SKM-1 treated with dmso at 0.1 percent for 144 hours (cell line): ENCODE measurements at regions not wholly inside any gene's neighbourhood (a gene's known extent, or its start where the extent isn't known, plus 50 kb on each side); places are given as distances from the start of the nearest gene placed in this dataset.

ENCODE experiments used
- DNase-seq: peaks from one replicate; lab custom pipeline; 2025; ENCODE audit not compliant: unreplicated experiment; lab: John Stamatoyannopoulos, UW

DNA sequence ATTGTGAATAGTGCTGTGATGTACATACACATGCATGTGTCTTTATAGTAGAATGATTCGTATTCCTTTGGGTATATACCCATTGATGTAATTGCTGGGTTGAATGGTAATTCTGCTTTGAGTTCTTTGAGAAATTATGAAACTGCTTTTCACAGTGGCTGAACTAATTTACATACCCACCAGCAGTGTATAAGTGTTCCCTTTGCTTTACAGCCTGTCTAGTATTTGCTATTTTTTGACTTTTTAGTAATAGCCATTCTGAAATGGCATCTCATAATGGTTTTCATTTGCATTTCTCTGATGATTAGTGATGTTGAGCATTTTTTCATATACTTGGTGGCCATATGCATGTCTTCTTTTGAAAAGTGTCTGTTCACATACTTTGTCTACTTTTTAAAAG, 54.5 kb upstream of the FAM78B start:
- no peak for DNase-seq

DNA sequence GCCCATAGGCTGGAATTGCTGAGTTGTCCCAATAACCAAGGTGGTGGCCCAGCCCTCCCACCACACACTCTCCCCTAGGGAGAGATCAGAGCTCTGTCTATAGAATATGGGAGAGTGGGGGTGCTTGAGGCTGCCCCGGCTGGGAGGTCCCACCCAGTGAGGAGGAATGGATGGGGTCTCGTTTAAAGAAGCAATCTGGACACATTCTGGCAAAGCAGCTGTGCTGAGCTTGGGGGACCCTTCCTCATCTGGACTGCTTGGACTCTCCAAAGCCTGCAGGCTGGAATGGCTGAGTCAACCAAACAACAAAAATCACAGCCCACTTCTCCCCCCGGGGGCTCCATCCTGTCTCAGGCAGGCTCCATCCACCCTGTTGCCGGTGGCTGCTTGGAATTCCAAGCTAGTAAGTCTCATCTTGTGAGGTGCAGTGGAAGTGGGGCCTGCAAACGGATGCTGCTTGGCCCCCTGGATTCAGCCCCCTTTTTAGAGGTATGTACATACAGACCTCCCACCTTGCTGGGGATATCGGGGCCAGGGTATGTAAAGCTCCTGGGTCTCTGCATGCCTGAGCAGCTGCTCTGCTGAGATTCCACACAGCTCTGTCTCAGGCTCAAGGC, 67.1 kb upstream of the FAM78B start:
- DNase-seq = no peak

DNA sequence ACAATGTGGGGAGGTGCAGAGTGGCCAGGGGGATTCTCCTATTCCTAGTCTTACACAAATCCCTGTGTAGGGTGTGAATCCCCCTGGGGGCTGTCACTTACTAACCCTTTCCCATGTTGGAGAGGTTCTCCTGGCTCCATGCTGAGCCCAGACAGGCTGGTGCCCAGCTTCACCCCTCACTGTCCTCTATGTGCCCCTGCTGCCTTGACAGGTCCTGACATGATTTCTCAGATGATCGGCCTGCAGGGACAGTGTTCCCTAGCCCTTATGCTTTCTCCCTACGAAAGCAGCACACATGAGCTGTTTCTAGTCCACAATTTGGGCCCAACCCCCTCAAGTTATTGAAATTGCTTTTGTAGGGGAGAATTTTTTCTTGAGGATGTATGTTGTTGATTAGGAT, 68.9 kb upstream of the FAM78B start:
- no peak for DNase-seq

DNA sequence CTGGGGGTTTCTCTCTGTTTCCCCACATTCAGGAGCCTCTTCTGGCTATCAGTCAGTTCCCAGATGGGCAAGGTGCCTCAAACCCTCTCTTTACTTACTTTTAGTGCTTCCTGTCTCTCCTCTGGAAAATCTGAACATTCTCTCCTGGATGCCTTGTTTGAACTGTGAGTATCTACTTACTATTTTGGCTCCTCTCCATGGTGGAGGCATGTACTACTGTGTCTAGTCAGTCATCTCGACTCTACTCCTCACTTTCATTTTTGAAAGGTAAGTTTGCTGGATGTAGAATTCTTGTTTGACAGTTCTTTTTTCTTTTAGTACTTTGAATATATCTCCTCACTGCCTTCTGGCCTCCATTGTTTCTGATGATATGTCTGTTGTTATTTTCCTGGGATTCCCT, 70.9 kb upstream of the FAM78B start:
- no peak for DNase-seq

DNA sequence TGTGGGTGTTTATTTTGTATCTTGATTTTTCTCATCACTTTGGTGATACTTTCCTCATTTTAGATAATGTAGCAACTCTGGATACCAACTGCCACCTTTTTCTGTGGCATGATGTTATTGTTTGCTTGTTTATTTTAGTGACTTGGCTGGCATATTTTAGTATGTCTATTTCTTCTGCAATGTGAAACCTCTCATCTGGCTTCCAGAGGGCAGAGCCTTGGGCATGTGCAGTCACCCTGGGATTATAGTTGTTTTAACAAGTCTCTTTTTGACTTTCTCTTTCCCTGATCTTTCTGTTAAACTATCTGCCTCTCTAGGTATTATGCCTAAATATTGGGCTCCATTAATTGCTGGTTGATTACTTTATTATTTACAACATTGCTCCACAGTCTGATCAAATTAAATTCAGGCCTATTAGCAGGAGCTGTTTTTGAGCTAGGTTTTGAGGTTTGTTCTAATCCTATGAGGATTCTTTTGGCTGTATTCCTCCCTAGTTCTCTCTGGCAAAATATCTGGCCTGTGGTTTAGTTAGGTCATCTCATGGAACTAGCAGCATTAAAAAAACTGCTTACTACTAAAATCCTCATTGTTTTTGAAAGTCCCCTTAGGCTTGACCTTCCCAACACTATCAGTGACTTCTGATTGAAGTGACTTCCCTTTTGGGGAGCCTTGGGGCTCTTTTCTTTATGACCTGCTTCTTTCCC, 86.4 kb upstream of the FAM78B start:
- DNase-seq = no peak

DNA sequence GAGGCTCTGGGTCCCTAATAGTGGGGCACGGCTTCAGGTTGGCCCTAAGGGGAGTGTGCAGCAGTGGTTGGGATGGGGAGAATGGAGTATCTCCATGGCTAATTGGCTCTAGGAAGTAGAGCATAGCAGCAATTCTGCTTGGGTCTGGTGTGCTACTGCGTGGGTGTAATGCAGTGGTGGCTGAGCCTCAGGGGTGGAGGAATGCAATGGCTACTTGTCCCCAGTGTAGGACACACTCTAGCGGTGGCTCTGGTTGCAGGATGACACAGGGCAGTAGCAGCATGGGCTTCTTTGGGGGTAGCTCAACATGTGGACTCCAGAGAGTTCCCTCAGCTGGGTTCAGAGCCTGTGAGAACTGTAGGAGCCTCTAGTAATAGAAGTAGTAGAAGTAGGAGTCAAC, 91.2 kb upstream of the FAM78B start:
- no peak for DNase-seq

DNA sequence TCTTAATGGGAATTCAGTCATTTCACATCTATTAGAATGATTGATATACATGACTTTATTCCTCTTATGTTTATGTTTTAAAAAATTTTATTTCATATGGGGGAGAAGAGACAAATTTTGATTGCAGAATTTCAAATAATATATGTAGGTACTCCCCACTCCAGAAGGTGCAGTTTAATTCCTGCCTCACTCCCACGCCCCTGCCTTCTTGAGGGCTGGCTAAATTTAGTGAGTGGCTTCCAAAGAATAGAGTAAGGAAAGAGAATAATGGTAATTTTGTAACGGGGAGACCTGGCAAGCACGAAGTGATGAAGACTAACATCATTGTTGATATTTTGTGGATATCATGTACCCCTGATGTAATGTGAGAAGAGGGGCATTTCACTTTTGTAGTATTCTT, 94.7 kb upstream of the FAM78B start:
- no peak for DNase-seq

DNA sequence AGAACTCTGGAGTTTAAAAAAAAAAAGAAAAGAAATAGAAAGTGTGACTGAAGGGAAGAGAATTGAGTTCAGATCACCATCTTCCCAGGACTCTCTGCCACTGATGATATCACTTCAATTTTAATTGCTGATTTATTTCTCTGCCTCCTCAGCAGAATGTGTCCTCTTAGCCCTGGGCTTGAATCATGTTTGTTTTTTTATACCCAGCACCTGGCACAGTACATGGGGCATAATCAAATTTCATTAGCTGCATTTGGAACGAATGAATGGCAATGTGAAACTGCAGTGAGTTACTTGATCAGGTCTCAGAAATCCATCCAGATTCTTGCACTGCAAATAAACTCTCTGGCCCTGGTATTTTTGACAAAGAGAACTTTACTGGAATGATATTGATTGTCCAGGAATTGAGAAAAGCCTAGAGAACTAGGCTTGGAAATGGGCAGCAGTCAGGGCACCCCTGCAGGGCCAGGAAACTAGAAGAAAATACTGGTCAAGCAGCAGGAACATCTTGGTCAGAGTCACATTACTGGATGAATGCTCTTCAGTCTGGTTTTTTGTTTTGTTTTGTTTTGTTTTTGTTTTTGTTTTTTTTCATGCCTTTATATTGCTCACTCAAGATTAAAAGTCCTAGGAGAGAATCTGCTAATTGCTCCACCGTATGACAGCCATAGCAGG, 103.8 kb upstream of the FAM78B start:
- DNase-seq = no peak

DNA sequence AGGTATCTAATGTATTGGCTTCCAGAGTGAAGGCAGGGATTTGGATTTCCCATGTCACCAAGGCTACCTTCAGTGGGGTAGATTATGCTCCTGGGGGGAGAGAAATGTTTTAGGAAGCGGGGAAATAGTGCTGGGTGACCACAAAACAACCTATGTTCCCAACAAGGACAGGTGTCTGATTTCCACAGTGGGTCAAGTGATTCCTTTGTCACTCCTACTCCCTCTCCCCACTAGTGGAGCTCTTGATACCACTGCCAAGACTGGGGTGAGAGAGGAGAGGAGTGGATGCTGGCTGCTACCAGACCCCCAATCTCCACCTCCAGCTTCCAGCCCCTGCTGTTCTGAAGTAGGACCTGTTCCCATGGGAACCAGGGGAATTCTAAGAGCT, 104.3 kb upstream of the FAM78B start:
- no peak for DNase-seq

DNA sequence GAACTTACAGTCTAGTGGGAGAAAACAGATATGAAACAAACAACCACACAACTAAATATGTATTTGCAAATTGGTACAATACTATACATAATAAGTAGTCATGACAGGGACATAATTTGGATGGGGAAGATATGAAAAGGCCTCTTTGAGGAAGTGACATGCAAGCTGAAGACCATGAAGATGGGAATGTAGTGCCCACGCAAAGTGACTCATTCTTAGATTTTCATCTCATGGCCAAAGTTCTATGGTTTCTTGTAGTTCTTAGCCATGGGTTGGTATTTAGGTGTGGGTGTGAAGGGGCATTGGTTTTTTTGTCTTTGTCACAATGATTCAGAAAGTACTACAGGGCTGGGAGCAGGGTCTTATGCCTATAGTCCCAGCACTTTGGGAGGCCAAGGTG, 105.4 kb upstream of the FAM78B start:
- DNase-seq = no peak

DNA sequence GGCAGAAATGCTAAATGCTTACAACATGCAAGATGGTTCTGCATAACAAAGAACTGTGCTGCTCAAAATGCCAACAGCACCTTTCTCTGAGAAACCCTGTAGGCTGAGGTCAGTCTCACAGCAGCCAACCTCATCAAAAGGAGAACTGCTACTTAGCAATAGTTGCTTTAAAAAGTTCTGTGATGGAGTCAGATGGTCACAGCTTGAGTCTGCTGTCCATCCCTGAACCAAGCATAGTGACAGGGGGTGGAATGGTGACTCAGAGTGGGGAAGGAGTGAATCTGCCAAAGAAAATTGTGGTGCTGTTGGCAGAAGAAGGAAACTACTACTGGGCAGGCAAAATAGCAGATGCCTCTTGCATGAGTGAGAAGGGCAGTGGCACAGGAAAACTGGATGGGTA, 106.0 kb upstream of the FAM78B start:
- no peak for DNase-seq

DNA sequence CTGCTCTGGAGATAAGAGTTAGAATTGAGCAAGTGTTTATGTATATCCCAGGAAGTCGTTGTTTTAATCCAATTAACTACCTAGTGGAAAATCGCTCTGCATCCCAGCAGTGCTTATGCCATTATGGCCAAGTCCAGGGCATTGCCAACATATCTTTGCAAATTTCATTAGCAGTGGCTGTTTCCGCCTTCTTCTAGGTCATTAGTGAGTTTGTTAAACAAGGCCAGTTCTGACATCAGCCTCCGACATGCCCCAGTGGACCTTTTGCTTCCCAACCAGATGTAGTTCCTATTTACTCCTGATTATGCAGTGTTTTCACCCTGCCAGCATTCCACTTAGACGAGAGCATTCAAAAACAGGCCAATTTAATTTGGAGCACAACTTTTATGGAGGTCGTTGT, 106.8 kb upstream of the FAM78B start:
- no peak for DNase-seq

DNA sequence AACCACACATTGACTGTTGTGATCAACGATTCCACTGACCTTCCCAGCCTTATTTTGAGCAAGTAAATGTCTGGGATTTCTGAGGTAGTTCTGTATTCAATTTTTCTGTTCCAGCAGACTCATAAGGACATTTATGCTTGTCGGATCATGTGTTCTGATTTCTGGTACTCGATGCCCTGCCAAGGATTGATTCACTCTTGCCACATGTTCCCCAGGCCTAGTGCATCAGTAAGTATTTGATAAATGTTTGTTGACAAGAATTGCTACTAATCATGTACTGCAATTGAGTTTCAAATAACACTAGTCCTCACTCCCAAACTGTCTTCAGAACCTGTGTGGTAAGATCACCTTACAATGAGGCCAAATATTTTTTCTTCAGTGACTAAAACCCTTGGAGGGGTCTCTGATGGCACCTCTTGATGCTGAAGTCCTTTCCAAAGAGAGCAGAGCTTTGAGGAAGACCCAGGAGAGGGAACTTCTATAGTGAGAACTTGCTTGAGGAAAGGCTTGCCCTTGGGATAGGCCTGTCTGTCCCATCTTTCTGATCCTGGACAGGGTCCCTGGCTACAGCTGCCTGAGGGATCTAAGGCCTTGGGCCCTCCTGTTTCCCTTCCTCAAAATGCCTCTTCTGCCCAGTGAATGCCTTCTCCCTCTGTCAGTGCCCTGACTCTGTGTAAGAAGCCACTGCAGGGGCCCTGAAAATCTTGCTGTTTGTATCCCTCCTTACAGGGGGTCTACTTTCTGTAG, 115.8 kb upstream of the FAM78B start:
- no peak for DNase-seq

DNA sequence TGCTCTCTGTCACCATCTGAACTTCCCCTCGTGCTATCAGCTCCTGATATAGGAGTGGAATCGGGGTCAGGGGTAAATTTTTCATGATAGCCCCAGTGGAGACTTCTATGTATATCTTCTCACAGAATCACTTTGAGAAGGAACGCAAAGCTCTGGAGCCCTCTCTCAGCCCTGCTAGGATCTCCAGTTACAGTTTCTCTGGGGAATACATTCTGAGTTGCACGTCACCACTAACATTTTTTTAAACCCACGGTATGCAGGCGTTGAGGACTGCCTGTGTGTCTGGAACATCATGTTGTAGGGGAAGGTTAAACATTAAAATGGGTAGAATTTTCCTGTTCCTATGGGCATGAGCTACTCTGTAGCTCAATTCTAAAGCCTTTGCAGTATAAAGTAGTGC, 116.4 kb upstream of the FAM78B start:
- DNase-seq = no peak

DNA sequence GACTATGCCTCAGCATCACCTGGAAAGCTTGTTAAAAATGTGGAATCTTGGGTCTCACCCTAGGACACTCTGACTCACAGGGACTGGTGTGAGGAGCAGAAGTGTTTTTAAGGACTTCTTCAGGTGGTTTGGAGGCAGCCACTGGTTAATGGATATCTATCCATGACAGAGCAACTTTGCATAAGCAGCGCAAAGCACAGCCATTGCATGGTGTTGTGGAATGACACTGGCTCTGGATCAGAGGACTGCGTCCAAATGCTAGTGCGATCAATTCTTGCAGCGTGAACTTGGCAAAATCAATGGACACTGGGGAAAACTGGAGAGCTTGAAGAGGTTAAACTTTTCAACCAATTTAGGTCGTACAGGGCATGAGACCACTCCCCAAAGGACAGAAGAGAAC, 116.8 kb upstream of the FAM78B start:
- no peak for DNase-seq

DNA sequence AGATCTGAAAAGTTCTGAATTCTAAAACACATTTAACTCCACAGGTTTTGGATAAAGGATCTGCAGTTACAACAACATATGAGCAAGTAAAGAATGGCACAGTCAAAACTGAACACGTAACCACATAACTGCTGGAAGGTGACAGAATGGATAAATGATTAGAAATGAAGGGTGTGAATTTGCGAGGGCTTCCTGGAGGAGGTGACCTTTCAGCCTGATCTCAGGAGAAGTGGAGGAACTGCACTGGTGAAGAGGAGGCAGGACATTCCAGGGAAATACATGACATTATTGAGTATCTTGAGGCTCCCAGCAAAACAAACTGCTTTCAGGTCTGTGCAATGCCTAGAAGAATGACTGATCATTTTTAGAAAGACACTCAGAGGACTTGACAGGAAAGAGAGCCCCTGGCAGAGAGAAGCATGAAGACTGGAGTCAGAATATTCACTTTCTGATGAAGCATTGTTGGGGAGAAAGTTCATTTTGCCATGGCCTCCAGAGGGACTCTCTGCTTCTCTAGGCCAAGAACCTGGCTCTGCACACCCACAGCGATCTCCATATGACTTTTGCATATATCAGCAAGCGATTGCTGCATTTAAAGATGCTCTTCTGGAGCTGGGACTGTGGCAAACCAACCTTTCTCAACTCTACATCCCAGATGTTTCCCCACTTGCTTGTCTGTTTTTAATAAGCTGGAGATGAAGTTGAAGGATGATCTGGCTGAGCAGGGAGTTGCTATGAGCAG, 122.7 kb upstream of the FAM78B start:
- DNase-seq = no peak

DNA sequence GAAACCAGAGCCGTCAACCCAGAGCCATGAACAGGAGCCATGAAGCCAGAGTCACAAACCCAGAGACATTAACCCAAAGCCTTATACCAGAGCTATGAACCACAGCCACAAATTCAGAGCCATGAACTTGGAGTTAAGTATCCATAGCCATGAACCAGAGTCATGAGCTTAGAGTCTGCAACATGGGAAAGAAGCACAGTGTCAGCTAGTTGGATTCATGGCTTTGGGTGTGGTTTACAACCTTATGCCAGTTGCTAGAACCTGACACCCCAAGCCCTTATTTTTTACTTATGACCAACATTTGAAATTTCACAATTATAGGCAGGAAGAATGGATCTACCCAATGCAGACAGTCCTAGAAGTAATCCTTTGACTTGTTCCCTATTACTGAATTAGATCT, 128.9 kb upstream of the FAM78B start:
- no peak for DNase-seq

DNA sequence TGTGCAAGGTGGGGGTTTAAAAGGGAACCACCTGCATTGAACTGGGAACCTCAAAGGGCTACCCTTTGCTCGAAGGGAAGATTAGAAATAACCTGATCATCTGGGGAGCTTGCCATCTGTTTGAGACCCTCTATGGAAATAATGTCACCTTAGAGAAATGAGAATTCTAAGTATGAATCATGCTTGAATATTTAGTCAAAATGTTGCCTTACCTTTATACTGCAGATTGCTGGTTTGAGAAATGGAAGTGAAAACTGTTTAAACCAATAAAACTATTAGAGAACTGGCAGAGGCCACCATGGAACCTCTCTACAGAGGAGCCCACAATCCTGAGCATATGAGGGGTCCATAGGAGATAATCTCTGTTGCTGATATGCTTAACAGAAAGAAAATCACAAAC, 131.2 kb upstream of the FAM78B start:
- no peak for DNase-seq

DNA sequence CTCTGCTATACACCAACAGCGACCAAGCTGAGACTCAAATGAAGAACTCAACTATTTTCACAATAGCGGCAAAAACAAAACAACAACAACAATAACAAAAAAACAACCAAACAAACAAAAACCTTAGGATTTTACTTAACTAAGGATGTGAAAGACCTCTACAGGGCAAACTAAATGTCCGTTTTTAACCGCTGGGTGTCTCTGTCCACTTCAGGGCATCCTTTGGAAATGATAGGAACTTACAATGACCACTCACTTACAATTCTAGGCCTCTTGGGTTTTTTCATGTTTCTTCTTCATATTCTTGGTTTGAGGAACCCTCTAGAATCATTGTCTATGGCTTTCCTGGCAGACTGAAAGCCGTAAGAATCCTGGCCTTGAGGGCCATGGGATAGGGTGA, 134.0 kb upstream of the FAM78B start:
- no peak for DNase-seq

DNA sequence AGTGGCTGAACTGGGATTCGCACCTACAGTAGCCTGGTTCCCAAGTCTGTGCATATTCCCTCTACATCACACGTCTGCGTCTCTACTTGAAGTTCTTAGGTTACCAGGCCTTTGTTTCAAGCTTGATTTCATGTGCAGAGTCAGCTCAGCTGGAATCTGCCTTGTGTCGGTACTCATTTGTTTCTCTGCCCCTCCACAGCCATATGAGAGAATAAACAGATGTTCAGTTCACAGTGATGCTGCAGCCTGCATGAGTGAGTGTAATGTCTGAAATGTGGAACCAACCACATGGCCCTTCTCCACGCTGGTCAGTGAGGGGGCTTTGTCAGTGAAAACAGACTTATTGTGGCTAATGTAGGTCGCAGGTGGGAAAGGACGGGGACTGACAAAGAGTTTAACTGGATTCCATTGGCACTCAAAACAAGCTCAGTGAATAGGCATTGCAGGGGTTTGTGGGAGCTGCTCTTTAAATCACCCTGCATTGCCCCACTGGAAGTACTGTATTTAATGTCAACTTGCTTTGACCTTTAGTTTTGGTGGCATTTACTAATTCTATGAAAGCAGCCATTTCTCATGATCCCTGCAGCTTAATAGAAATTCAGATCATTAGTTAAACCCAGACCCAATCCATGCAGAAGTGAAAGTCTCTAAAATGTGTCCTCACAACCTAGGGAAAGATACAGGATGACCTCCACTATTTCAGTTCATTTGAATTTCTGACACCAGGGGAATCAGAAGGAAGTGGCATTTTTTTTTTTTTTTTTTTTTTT, 136.4 kb upstream of the FAM78B start:
- DNase-seq = no peak

DNA sequence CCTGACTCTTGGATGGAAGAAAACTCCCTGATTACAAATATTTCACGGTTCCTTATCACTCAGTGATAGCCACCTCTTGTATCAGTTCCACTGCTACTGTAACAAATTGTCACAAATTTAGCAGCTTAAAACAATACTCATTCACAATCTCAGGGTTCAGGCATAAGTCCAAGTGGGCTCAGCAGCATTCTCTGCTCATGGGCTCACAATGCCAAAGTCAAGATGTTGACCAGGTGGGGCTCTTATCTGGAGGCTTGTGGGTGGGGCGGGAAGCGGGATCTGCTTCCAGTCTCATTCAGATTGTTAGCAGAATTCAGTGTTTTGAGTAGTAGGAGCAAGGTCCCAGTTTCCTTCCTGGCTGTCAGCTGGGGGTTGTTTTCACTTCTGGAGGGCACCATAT, 137.3 kb upstream of the FAM78B start:
- no peak for DNase-seq
